Activated T-helper 1 cell treated with anti-CD3 and anti-CD28 coated beads, Interleukin-12 subunit alpha, Interleukin-12 subunit beta, Interleukin-2, Interleukin-4 antibody, amounts not matched to agents 30 ng/mL and 10 ng/mL and 1 ng/mL, durations not matched to agents 14 hours and 24 hours and 36 hours (primary cell): ENCODE measurements at regions not wholly inside any gene's neighbourhood (a gene's known extent, or its start where the extent isn't known, plus 50 kb on each side); places are given as distances from the start of the nearest gene placed in this dataset.
"Not testable (repeated sequence)": the region's sequence is repeated elsewhere in the genome, so short reads cannot be mapped to it uniquely, and the experiment has no call there.

Experiments
- DNase-seq: peaks from one replicate; pipeline ENCODE4 v3.0.0; 2021; ENCODE audit warnings: low spot score
- H3K27ac Mint-ChIP-seq: one replicate; pipeline ENCODE4 v1.8.0; 2021; ENCODE audit warnings: mild to moderate bottlenecking, mixed read lengths
- H3K27me3 Mint-ChIP-seq: one replicate; pipeline ENCODE4 v1.8.0; 2022; ENCODE audit warnings: mild to moderate bottlenecking, moderate library complexity, mixed read lengths; ENCODE audit not compliant: insufficient read depth
- H3K36me3 Mint-ChIP-seq: one replicate; pipeline ENCODE4 v1.8.0; 2021; ENCODE audit warnings: low read depth, mixed read lengths
- H3K4me1 Mint-ChIP-seq: one replicate; pipeline ENCODE4 v1.8.0; 2021; ENCODE audit warnings: low read depth, mixed read lengths
- H3K4me3 Mint-ChIP-seq: one replicate; pipeline ENCODE4 v1.8.0; 2021; ENCODE audit warnings: mild to moderate bottlenecking, moderate library complexity, mixed read lengths
- H3K9me3 Mint-ChIP-seq: one replicate; pipeline ENCODE4 v1.8.0; 2021; ENCODE audit warnings: mixed read lengths
- intact Hi-C: fragments of 100-400 bp; cut with micrococcal nuclease; formaldehyde crosslinking; loops from one replicate; pipeline ENCODE4 v1.15.1; 2024

DNA sequence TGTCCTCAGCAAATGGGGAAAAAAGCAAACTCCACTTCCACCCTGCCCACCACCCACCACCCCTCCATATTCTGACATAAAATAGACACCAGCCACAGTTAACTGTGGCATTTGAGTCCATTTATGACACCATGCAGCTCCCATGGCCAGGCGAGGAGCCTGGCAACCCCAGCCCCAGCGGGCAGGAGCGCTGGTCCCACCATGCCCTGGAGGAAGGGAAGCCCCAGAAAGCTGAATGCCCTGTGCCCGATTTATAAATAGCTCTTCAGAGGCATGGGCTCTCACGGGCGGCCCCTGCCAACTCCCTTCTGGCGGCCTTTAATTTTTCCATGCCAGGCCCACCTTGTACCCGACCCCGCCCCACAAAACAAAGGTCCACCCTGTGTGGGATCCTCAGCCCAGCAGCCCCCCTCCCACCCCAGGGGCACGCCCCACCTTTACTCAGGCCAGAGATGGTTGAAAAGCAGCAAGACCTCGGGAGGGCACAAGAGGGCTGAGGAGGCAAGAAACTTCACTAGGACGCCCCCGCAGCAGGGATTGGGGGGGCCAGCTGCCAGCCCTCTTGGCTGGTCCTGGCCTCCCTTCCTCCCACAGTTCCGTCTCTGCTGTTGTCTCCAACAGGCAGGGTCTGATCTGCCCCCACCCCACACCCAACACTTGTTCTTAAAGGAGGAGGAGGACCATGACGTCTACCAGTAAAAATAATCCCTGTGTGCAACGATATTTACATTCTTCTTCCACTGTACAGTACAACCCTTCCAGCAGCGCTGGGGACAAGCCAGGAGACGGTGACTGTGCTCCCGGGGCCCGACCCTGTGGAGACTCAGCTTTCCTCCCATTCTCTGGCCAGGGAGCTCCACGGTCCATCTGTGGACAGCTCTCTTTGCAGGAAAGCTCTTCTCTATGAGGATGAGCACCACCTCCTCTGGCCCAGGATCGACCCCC is 115.6 kb upstream of the CDYL start:
- Mint-ChIP-seq H3K9me3 (no peaks in the 10 kb centered on the region), H3K4me3 (no peak overlapping the region), H3K4me1 (no peaks in the 10 kb centered on the region), H3K27ac (no peak overlapping the region), H3K27me3 (peaks cover 6% of the 10 kb centered on the region), H3K36me3 (no peaks in the 10 kb centered on the region)
- intact Hi-C loops, result no loop called here
- DNase-seq, result no peak

DNA sequence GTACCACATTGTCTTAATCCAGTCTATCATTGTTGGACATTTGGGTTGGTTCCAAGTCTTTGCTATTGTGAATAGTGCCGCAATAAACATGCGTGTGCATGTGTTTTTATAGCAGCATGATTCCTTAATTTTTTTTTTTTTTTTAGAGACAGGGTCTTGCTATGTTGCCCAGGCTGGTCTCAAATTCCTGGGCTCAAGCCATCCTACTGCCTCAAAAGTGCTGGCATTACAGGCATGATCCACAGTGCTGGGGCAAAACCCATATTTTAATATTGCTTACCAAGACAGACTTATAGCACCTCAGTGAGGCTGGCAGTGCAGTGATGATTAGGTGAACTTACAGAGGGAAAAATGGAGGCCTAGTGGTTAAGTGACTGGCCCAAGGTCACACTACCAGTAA is 116.5 kb upstream of the CDYL start:
- H3K4me3 Mint-ChIP-seq, H3K9me3 Mint-ChIP-seq, DNase-seq, intact Hi-C loops, H3K27me3 Mint-ChIP-seq, H3K27ac Mint-ChIP-seq, H3K36me3 Mint-ChIP-seq, H3K4me1 Mint-ChIP-seq: not testable (repeated sequence)

DNA sequence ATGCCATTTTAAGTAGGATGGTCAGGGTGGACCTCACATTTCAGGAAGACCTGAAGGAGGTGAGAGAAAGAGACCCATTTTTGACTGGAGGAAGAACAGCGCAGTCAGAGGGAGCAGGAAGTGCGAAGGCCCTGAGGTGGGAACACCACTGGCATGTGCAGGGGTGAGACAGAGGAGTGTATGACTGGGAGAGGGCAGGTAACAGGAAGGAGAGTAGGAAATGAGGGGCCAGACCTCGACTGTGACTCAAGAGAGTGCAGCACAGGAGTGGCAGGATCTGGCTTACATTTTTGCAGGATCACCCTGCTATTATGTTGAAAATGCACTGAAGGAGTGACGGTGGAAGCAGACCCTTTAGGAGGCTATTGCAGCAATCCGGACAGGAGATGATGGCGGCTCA is 117.7 kb upstream of the CDYL start:
- peaks cover 2% of the 10 kb centered on the region for H3K27me3 Mint-ChIP-seq
- no peak for DNase-seq
- H3K36me3 Mint-ChIP-seq, result no peaks in the 10 kb centered on the region
- intact Hi-C loops, result no loop called here
- no peaks in the 10 kb centered on the region for H3K9me3 Mint-ChIP-seq
- H3K4me3 Mint-ChIP-seq, result no peak overlapping the region
- H3K27ac Mint-ChIP-seq, result no peak overlapping the region
- H3K4me1 Mint-ChIP-seq, result no peaks in the 10 kb centered on the region

DNA sequence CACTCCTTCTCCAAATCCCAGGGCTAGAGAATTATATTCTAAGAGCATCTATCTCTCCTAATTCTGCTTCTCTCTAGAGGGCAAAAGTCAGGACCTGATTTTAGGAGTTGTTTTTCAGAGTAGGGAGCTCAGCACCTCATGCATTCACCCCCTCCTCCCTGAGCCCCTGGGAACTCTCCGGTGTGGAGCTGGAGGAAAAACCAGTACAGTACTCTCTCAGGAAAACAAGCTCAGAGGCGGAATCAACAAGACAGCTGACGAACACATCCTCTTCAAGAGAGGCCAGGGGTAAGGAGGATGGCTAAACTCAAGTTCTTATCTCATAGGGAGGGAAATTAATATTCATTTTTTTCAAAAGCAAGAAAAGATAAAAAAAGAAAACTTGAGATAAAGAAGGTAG is 120.1 kb upstream of the CDYL start:
- Mint-ChIP-seq H3K27ac (no peak overlapping the region), H3K9me3 (no peaks in the 10 kb centered on the region), H3K4me3 (no peak overlapping the region), H3K36me3 (no peaks in the 10 kb centered on the region), H3K27me3 (peaks cover 8% of the 10 kb centered on the region), H3K4me1 (no peaks in the 10 kb centered on the region)
- no peak for DNase-seq
- intact Hi-C loops, result no loop called here

DNA sequence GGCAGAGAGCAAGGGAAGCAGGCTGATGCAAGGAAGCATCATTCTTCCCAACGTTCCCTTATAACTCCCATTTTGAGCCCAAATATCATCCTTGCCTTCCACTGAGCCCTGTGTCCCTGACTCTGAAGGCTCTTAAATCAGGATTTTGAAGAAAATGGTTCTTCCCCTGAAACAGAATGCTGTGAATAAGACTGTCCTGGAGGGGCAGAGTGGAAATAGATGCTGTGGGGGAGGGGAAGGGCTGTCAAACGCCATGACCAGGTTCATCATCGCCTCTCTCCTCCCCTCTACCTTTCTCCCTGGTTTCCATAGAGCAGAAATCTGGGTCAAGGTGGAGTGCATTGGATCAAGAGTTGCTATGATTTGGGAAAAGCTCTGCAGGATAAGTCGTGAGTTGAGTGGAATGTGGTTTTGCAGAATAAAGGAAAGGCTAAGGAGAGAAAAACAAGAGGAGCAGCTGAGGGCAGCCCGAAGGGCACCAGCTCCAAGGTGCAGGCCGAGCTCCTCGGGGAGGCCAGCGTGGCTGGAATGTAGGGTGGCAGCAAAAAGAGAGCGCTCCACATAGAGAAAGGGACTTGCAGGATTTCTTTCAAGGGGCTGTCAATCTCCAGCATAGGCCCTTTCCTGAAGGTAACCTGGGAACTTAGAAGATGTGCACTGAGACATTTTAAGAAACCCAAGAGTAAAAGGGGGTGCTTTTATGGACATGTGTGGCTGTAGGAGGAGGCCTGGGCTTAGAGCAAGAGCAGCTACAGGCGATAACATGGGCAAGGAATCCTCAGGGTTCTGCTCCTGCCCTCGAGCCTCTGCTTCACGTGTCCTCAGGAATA is 120.8 kb upstream of the CDYL start:
- H3K36me3 Mint-ChIP-seq, result no peaks in the 10 kb centered on the region
- H3K4me1 Mint-ChIP-seq, result no peaks in the 10 kb centered on the region

DNA sequence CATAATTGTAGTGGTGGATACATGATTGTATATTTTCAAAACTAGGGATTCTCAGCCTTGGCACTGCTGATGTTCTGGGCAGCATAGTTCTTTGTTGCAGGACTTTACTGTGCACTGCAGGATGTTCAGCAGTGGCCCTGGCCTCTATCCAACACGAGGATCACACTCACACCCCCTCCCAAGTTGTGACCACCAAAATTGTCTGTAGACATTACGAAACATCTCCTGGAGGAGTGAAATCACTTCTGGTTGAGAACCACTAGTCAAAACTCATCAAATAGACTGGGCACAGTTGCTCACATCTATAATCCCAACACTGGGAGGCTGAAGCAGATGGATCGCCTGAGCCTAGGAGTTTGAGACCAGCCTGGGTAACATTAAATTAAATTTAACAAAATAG is 123.1 kb upstream of the CDYL start:
- H3K4me3 Mint-ChIP-seq, result no peak overlapping the region
- intact Hi-C loops, result no loop called here

More for the DNA sequence above, 120.8 kb upstream of the CDYL start:
- no peaks in the 10 kb centered on the region for H3K9me3 Mint-ChIP-seq
- intact Hi-C loops, result no loop called here
- H3K27ac Mint-ChIP-seq, result no peak overlapping the region
- H3K4me3 Mint-ChIP-seq, result no peak overlapping the region
- H3K27me3 Mint-ChIP-seq, result peaks cover 13% of the 10 kb centered on the region
- DNase-seq, result no peak

DNA sequence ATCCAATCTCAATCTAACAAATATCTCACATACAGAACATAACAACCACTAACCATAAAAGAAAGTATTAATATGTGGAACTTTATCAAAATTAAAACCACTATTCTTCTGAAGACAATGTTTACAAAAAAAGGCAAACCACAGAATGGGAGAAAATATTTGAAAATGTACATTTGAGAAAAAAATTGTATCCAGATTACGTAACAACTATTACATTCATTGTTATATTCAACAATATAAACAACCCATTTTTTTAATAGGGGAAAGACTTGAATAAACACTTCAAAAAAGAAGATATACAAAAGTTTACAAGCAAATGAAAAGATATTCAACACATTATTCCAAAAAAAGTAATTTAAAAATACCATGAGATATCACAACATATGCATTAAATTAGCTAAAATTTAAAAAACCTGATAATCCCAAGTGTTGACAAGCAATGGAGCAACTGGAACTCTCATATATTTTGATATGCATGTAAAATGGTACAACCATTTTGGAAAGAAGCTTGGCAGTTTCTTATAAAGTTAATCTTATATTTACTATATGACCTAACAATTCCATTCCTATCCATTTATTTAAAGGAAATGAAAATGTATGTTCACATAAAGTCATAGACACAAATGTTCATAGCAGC is 124.3 kb upstream of the CDYL start:
- DNase-seq, result no peak
- Mint-ChIP-seq H3K4me1 (peaks cover 10% of the 10 kb centered on the region), H3K36me3 (no peaks in the 10 kb centered on the region), H3K4me3 (no peak overlapping the region), H3K27me3 (peaks cover 38% of the 10 kb centered on the region), H3K9me3 (no peaks in the 10 kb centered on the region), H3K27ac (no peak overlapping the region)
- intact Hi-C loops, result no loop called here

More for the DNA sequence above, 123.1 kb upstream of the CDYL start:
- peaks cover 26% of the 10 kb centered on the region for H3K27me3 Mint-ChIP-seq
- DNase-seq, result no peak
- H3K27ac Mint-ChIP-seq, result no peak overlapping the region
- no peaks in the 10 kb centered on the region for H3K4me1 Mint-ChIP-seq
- H3K9me3 Mint-ChIP-seq, result no peaks in the 10 kb centered on the region
- H3K36me3 Mint-ChIP-seq, result no peaks in the 10 kb centered on the region

DNA sequence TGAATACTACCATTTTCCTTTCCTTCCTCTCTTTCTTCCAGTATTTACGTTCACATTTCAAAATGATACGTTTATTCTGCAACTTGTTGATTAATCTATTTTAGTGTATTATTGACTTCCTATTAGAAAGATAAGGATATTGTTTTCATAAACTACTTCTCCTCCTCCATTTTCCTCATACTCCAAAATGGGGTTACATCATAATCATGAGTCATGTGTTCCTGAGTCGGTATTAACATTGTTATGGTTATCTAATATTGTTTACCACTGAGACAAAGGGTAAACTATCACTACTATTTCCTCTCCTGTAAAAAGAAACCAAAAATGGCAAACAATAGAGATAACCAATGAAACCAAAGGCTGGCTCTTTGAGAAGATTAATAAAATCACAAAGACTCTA is 126.5 kb upstream of the CDYL start:
- H3K27ac Mint-ChIP-seq, result no peak overlapping the region
- no peak for DNase-seq
- no peaks in the 10 kb centered on the region for H3K36me3 Mint-ChIP-seq
- H3K4me1 Mint-ChIP-seq, result peaks cover 10% of the 10 kb centered on the region
- no peak overlapping the region for H3K4me3 Mint-ChIP-seq
- no peaks in the 10 kb centered on the region for H3K9me3 Mint-ChIP-seq
- intact Hi-C loops, result no loop called here
- peaks cover 37% of the 10 kb centered on the region for H3K27me3 Mint-ChIP-seq

DNA sequence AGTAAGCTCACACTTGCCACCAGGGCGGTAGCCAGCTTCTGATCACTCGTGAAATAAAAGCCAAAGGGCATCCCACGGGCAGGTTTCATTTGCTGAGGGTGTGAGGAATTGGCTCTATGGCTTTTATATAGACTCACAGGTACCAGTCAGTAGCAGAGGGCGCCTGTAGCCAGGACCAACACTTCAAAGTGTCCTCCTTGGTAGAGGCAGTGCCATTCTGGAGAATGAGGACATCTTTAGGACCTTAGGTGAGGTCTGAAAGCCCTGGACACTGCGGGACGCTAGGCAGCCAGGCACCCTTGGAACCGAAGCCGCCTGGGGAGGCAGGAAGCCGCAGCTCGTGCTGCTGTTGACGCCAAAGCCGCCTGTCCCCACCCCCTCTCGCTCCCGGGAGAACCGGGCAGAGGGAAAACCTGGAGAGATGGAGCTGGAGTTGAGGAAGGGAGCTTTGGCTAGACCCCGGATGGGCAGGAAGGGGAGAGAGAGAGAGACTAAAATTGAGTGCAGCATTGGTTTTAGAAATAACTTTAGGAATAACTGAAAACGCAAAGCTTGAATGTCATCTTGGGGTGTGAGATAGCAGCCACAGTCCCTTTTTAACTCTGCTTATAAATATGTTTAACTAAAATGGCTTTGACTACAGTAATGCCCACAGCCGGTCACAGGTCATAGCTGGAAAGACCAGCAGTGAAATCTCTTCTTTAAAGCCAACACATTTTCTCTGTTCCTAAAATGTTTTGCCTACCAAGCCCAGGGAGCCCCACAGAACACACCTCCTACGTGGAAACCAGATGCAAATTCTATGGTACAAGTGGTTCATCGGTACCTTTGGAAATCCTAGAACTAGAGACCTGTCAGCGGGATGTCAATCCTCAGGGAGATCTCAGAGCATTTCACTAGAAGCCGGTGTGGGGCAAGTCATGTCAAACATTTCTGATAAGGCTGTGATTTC is 128.5 kb upstream of the CDYL start:
- Mint-ChIP-seq H3K4me1 (peaks cover 10% of the 10 kb centered on the region), H3K9me3 (no peaks in the 10 kb centered on the region), H3K4me3 (no peak overlapping the region), H3K27ac (no peak overlapping the region), H3K27me3 (peaks cover 35% of the 10 kb centered on the region), H3K36me3 (no peaks in the 10 kb centered on the region)
- no peak for DNase-seq
- intact Hi-C loops, result no loop called here

DNA sequence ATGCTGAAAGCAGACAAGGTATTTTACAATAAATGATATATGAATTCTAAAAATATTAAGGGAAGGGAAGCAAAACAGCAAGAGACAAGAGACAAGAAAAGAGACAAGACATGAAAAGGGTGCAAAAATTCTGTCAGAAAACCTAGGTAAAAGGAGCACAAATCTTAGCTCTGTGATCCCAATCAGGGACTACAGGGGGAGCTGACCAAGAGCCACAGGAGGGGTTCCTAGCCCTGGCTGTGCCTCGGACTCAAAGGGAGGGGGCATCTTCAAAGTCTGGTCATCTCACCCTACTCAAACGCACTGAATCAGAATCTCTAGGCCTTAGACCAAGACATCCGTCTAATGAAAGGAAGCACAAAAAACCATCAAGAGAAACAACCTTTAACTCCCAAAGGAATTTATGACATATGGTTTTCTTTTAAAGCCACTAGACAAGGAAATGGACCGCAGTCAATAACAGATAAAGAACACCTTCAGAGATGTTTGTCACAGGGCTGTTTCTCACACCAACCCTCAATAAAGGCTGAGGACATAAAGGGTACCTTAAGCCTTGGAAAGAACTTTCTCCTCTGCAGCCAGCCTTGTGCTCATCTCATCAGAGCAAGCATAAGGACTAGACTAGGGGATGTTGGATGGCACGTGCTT is 130.4 kb upstream of the CDYL start:
- H3K27me3 Mint-ChIP-seq, result peaks cover 32% of the 10 kb centered on the region
- intact Hi-C loops, result no loop called here

DNA sequence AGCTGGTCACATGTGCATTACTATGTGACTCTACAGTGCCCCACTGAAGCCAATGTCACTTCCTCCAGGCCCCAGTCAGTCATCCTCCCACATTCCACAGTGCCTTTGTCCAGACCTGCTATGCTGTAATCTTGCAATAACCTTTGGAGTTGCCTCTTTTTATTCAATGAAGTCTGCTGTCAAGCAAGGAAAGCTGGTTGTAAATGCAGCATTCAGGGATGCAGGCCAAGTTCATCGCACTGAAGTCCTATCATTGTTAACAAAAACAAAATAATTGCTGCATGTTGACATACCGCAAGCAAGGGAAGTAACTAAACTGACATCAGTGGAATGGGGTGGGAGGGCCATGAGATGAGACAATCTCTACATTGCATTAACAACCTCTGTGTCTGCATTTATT is 131.2 kb upstream of the CDYL start:
- Mint-ChIP-seq H3K4me1 (peaks cover 10% of the 10 kb centered on the region), H3K27me3 (peaks cover 29% of the 10 kb centered on the region), H3K9me3 (peaks cover 1% of the 10 kb centered on the region), H3K4me3 (no peak overlapping the region), H3K36me3 (no peaks in the 10 kb centered on the region), H3K27ac (no peak overlapping the region)
- intact Hi-C loops, result no loop called here
- DNase-seq, result no peak

More for the DNA sequence above, 130.4 kb upstream of the CDYL start:
- Mint-ChIP-seq H3K4me3 (no peak overlapping the region), H3K4me1 (peaks cover 10% of the 10 kb centered on the region), H3K27ac (no peak overlapping the region), H3K36me3 (no peaks in the 10 kb centered on the region), H3K9me3 (no peaks in the 10 kb centered on the region)
- no peak for DNase-seq

DNA sequence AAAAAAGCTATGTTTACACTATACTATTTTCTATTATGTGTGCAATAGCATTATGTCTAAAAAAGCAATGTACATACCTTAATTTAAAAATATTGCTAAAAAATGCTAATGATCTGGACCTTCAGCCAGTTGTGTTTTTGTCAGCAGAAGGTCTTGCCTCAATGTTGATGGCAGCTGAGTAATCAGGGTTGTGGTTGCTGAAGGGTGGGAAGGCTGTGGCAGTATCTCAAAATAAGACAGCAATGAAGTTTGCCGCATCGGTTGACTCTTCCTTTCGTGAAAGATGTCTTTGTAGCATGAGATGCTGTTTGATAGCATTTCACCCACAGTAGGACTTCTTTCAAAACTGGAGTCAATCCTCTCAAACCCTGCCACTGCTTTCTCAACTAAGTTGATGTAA is 134.7 kb upstream of the CDYL start:
- no peak for DNase-seq
- Mint-ChIP-seq H3K27ac (no peak overlapping the region), H3K9me3 (peaks cover 27% of the 10 kb centered on the region), H3K36me3 (no peaks in the 10 kb centered on the region), H3K27me3 (peaks cover 4% of the 10 kb centered on the region), H3K4me1 (peaks cover 11% of the 10 kb centered on the region), H3K4me3 (no peak overlapping the region)
- intact Hi-C loops, result no loop called here
